K562 (cell line): ENCODE measurements at regions not wholly inside any gene's neighbourhood (a gene's known extent, or its start where the extent isn't known, plus 50 kb on each side); places are given as distances from the start of the nearest gene placed in this dataset.

Experiments
- ATF1 ChIP-seq, 2 experiments: fragments of 450-650 bp in 1 of 2; IDR thresholded peaks; 2 replicates each; pipeline ENCODE4 v1.6.1; 2016; ENCODE audit warnings: missing compliant biosample characterization in 1 of 2, missing genetic modification characterization in 1 of 2
- BACH1 ChIP-seq: fragments of 200-800 bp; sonication (Bioruptor generic); IDR thresholded peaks from 2 replicates; pipeline ENCODE4 v1.6.1; 2016; ENCODE audit warnings: missing genetic modification characterization, missing compliant biosample characterization
- COPS2 ChIP-seq: fragments of 450-650 bp; conservative IDR thresholded peaks from 2 replicates; pipeline ENCODE4 v1.6.1; 2016; ENCODE audit warnings: mild to moderate bottlenecking, moderate library complexity
- CTCF ChIP-seq, 3 experiments: IDR thresholded peaks in 2 of 3; conservative IDR thresholded peaks in 1 of 3; 2 replicates each; pipeline ENCODE4 v1.5.1; 2011 to 2012; ENCODE audit warnings: low read length in 3 of 3, mild to moderate bottlenecking in 3 of 3, control low read depth in 2 of 3, improper control_type of control experiment in 1 of 3, inconsistent platforms in 1 of 3, low read depth in 1 of 3, mixed read lengths in 1 of 3, moderate library complexity in 1 of 3; ENCODE audit not compliant: insufficient read depth in 2 of 3
- NCOA2 ChIP-seq, 2 experiments: fragments of 450-650 bp; IDR thresholded peaks; 2 replicates each; pipeline ENCODE4 v1.6.1; 2018; ENCODE audit warnings: mild to moderate bottlenecking in 2 of 2, moderate library complexity in 1 of 2; ENCODE audit not compliant: partially characterized antibody in 2 of 2
- NFRKB ChIP-seq: fragments of 450-650 bp; IDR thresholded peaks from 2 replicates; pipeline ENCODE4 v1.6.1; 2016; ENCODE audit warnings: low read depth
- POLR2A ChIP-seq: fragments of 450-650 bp; conservative IDR thresholded peaks from 2 replicates; pipeline ENCODE4 v1.6.1; 2016
- SIN3A ChIP-seq, 2 experiments: fragments of 150-350 bp in 1 of 2; IDR thresholded peaks; 2 replicates each; pipeline ENCODE4 v1.6.1; 2011 to 2016; ENCODE audit warnings: borderline replicate concordance in 2 of 2, low read depth in 2 of 2, low read length in 2 of 2, mild to moderate bottlenecking in 2 of 2, moderate library complexity in 2 of 2; ENCODE audit not compliant: control insufficient read depth in 1 of 2
- TAF1 ChIP-seq: IDR thresholded peaks from 2 replicates; pipeline ENCODE4 v1.6.1; 2011; ENCODE audit warnings: mild to moderate bottlenecking, low read length, moderate library complexity; ENCODE audit not compliant: insufficient read depth, control insufficient read depth, severe bottlenecking; ENCODE audit errors: extremely low read depth
- TEAD4 ChIP-seq, 2 experiments: sonication (generic) in 1 of 2; formaldehyde crosslinking in 1 of 2; IDR thresholded peaks; 2 replicates each; pipeline versions ENCODE4 v1.6.1 to v1.8.0; 2012 to 2022; ENCODE audit warnings: borderline replicate concordance in 1 of 2, inconsistent platforms in 1 of 2, low read length in 1 of 2, mild to moderate bottlenecking in 1 of 2, missing genetic modification reagents in 1 of 2
- ZNF699 ChIP-seq: fragments of 250-450 bp; sonication (Bioruptor Pico); IDR thresholded peaks from 2 replicates; pipeline ENCODE4 v1.8.0; 2021; ENCODE audit warnings: mild to moderate bottlenecking, moderate library complexity; ENCODE audit not compliant: insufficient replicate concordance

- TF ChIP-seq POLR2A (no peak), ZNF699 (no peak), NFRKB (no peak), SIN3A (IDR thresholded peaks at IDR 0.05; ENCODE audit: borderline replicate concordance in 2 of 2, control insufficient read depth in 1 of 2, low read depth in 2 of 2, low read length in 2 of 2) (no peak), CTCF (IDR thresholded peaks at IDR 0.05 in 2 of 3, conservative IDR thresholded peaks at IDR 0.05 in 1 of 3; ENCODE audit: insufficient read depth in 2 of 3, low read depth in 1 of 3, low read length in 3 of 3) (no peak), TEAD4 (IDR thresholded peaks at IDR 0.05; ENCODE audit: low read length) (no peak), TEAD4 (CRISPR knock-in tag; IDR thresholded peaks at IDR 0.05; ENCODE audit: borderline replicate concordance) (no peak), NCOA2 (IDR thresholded peaks at IDR 0.05; ENCODE audit: partially characterized antibody in 2 of 2) (no peak), COPS2 (no peak), ATF1 (CRISPR knock-in tag; IDR thresholded peaks at IDR 0.05) (no peak), ATF1 (tag; IDR thresholded peaks at IDR 0.05) (no peak), BACH1 (tag) (no peak), TAF1 (no peak)
Observed at GRCh38 chr2:603869-604268, 73.3 kb downstream of the TMEM18 start.
